Dermis microvascular lymphatic vessel endothelial cell (primary cell): ENCODE measurements at regions not wholly inside any gene's neighbourhood (a gene's known extent, or its start where the extent isn't known, plus 50 kb on each side); places are given as distances from the start of the nearest gene placed in this dataset.

ENCODE experiments used
- DNase-seq, 2 donors: peaks; one replicate each; pipeline versions ENCODE4 v3.0.0 to v3.0.0-alpha.2; 2010; ENCODE audit warnings: low read depth in 2 of 2

GRCh38 chr7:35389636-35390035 lies 135.7 kb upstream of the TBX20 start:
- no peak for DNase-seq

GRCh38 chr7:35386816-35387706 lies 133.2 kb upstream of the TBX20 start:
- DNase-seq = no peak

GRCh38 chr7:35386082-35386815 lies 132.3 kb upstream of the TBX20 start:
- DNase-seq = no peak

GRCh38 chr7:35384761-35385700 lies 131.1 kb upstream of the TBX20 start:
- no peak for DNase-seq

GRCh38 chr7:35380739-35381224 lies 126.9 kb upstream of the TBX20 start:
- no peak for DNase-seq

- no peak for DNase-seq
Observed at GRCh38 chr7:35379481-35379880, 125.6 kb upstream of the TBX20 start.

- no peak for DNase-seq
Observed at GRCh38 chr7:35375516-35375915, 121.6 kb upstream of the TBX20 start.

GRCh38 chr7:35374858-35375257 lies 121.0 kb upstream of the TBX20 start:
- DNase-seq = no peak

GRCh38 chr7:35371221-35371620 lies 117.3 kb upstream of the TBX20 start:
- DNase-seq = no peak

GRCh38 chr7:35370687-35371086 lies 116.8 kb upstream of the TBX20 start:
- no peak for DNase-seq

GRCh38 chr7:35366167-35367155 lies 112.6 kb upstream of the TBX20 start:
- DNase-seq = no peak

GRCh38 chr7:35365523-35365922 lies 111.6 kb upstream of the TBX20 start:
- no peak for DNase-seq

GRCh38 chr7:35362341-35362740 lies 108.4 kb upstream of the TBX20 start:
- DNase-seq = no peak

GRCh38 chr7:35359423-35359822 lies 105.5 kb upstream of the TBX20 start:
- DNase-seq = no peak

- DNase-seq = no peak
Observed at GRCh38 chr7:35356495-35356894, 102.6 kb upstream of the TBX20 start.

- no peak for DNase-seq
Observed at GRCh38 chr7:35355911-35356310, 102.0 kb upstream of the TBX20 start.

- no peak for DNase-seq
Observed at GRCh38 chr7:35355199-35355598, 101.3 kb upstream of the TBX20 start.

- no peak for DNase-seq
Observed at GRCh38 chr7:35353481-35353880, 99.6 kb upstream of the TBX20 start.

GRCh38 chr7:35351466-35351865 lies 97.6 kb upstream of the TBX20 start:
- DNase-seq = no peak
